Adrenal gland (tissue), 9 donors: ENCODE measurements at regions not wholly inside any gene's neighbourhood (a gene's known extent, or its start where the extent isn't known, plus 50 kb on each side); places are given as distances from the start of the nearest gene placed in this dataset.
"Not testable (repeated sequence)": the region's sequence is repeated elsewhere in the genome, so short reads cannot be mapped to it uniquely, and the experiment has no call there.

Experiments
- DNase-seq, 7 donors: peaks; one replicate each; pipeline ENCODE4 v3.0.0-alpha.2; 2019 to 2020
- H3K27ac ChIP-seq, 5 donors: fragments of 200-600 bp; sonication (generic) in 4 of 5; 1 replicate in 3 of 5; 2 replicates in 2 of 5; pipeline versions ENCODE4 v1.5.1 to v1.8.0; 2016 to 2020; ENCODE audit warnings: mild to moderate bottlenecking in 1 of 5
- H3K27me3 ChIP-seq: fragments of 200-600 bp; 2 replicates; pipeline ENCODE4 v1.8.0; 2021
- H3K36me3 ChIP-seq, 2 donors: fragments of 200-600 bp; replicated peaks in 1 of 2; 1 replicate in 1 of 2; 2 replicates in 1 of 2; pipeline versions ENCODE4 v1.5.1 to v1.8.0; 2018 to 2022
- H3K4me1 ChIP-seq, 2 donors: fragments of 200-600 bp; replicated peaks in 1 of 2; 1 replicate in 1 of 2; 2 replicates in 1 of 2; pipeline versions ENCODE4 v1.5.1 to v1.8.0; 2018 to 2021
- H3K4me3 ChIP-seq, 4 donors: fragments of 200-600 bp; sonication (generic) in 3 of 4; one replicate each; pipeline ENCODE4 v1.5.1; 2016 to 2018
- H3K9me3 ChIP-seq, 3 donors: fragments of 200-600 bp; sonication (generic) in 1 of 3; replicated peaks in 1 of 3; 1 replicate in 2 of 3; 2 replicates in 1 of 3; pipeline versions ENCODE4 v1.5.1 to v1.8.0; 2016 to 2021
- WGBS, 4 donors: extraction: QIAGEN DNeasy Blood & Tissue Kit in 2 of 4; methylation state at CpG; one replicate each; pipeline versions ENCODE4 v1.1.5 to v1.1.7; 2013 to 2017; 5-methylcytosine and 5-hydroxymethylcytosine counted together
- intact Hi-C, 2 donors: fragments of 100-400 bp; cut with DNase I; formaldehyde crosslinking; loops; one replicate each; pipeline versions ENCODE4 v1.14.1 to v1.15.0; 2022 to 2023
- donor health status: healthy with polysubstance abuse.
- donor health status: Bipolar disorder and iron deficiency.
- donor health status: DM: yes; HTN: yes; CAD: no.
- donor health status: DM: no; HTN: no; CAD: no.
- donor health status: DM: no; HTN: no; CAD: no.

GRCh38 chr15:32506787-32507186 is 51.4 kb upstream of the GOLGA8O start:
- H3K4me1 ChIP-seq, intact Hi-C loops, H3K4me3 ChIP-seq, H3K36me3 ChIP-seq, H3K9me3 ChIP-seq, H3K27me3 ChIP-seq, H3K27ac ChIP-seq, DNase-seq: not testable (repeated sequence)
- WGBS, 4 donors, result no CpG with 5 or more reads among the region's 2 CpGs

GRCh38 chr15:32505633-32506032 is 50.2 kb upstream of the GOLGA8O start:
- DNase-seq, H3K27me3 ChIP-seq, H3K4me3 ChIP-seq, H3K27ac ChIP-seq, intact Hi-C loops, H3K36me3 ChIP-seq, H3K4me1 ChIP-seq, H3K9me3 ChIP-seq: not testable (repeated sequence)
- WGBS, 4 donors, result no CpG with 5 or more reads among the region's 4 CpGs
